Heart left ventricle (tissue), 16 donors: ENCODE measurements at regions not wholly inside any gene's neighbourhood (a gene's known extent, or its start where the extent isn't known, plus 50 kb on each side); places are given as distances from the start of the nearest gene placed in this dataset.

Experiments used
- ATAC-seq, 4 donors: fragments of 200-7000 bp; cut with Tn5 transposase; one replicate each; pipeline ENCODE4 v1.9.1; 2020 to 2022; ENCODE audit warnings: moderate library complexity in 4 of 4, mild to moderate bottlenecking in 3 of 4, moderate number of reproducible peaks in 1 of 4
- DNase-seq, 5 donors: peaks; one replicate each; pipeline ENCODE4 v3.0.0-alpha.2; 2020
- H3K27ac ChIP-seq, 12 donors: fragments of 200-600 bp; sonication (generic) in 4 of 12; one replicate each; pipeline versions ENCODE4 v1.5.0 to v1.8.0; 2016 to 2022; ENCODE audit warnings: mild to moderate bottlenecking in 2 of 12
- H3K27me3 ChIP-seq, 9 donors: fragments of 200-600 bp; sonication (generic) in 2 of 9; one replicate each; pipeline versions ENCODE4 v1.5.1 to v1.8.0; 2016 to 2022; ENCODE audit warnings: mild to moderate bottlenecking in 3 of 9
- H3K36me3 ChIP-seq, 9 donors: fragments of 200-600 bp; sonication (generic) in 2 of 9; one replicate each; pipeline versions ENCODE4 v1.5.0 to v1.8.0; 2018 to 2022; ENCODE audit warnings: mild to moderate bottlenecking in 2 of 9
- H3K4me1 ChIP-seq, 12 donors: fragments of 200-600 bp; sonication (generic) in 4 of 12; one replicate each; pipeline versions ENCODE4 v1.5.0 to v1.8.0; 2016 to 2022; ENCODE audit warnings: mild to moderate bottlenecking in 3 of 12
- H3K4me3 ChIP-seq, 12 donors: fragments of 200-600 bp; sonication (generic) in 4 of 12; one replicate each; pipeline versions ENCODE4 v1.5.0 to v1.8.0; 2017 to 2022; ENCODE audit warnings: mild to moderate bottlenecking in 9 of 12, moderate library complexity in 4 of 12
- H3K9me3 ChIP-seq, 12 donors: fragments of 200-600 bp; sonication (generic) in 4 of 12; one replicate each; pipeline versions ENCODE4 v1.5.0 to v1.8.0; 2016 to 2022; ENCODE audit warnings: mild to moderate bottlenecking in 1 of 12
- CTCF ChIP-seq, 12 donors: fragments of 200-600 bp; sonication (generic) in 4 of 12; IDR thresholded peaks; one replicate each; pipeline versions ENCODE4 v1.5.0 to v1.8.0; 2018 to 2022; ENCODE audit warnings: antibody characterized with exemption in 12 of 12, mild to moderate bottlenecking in 5 of 12
- POLR2A ChIP-seq, 2 donors: fragments of 450-650 bp; IDR thresholded peaks; one replicate each; pipeline ENCODE4 v1.6.1; 2017; ENCODE audit warnings: antibody characterized with exemption in 2 of 2, mild to moderate bottlenecking in 2 of 2, moderate library complexity in 2 of 2
- whole genome bisulfite sequencing, 4 donors: extraction: QIAGEN DNeasy Blood & Tissue Kit in 2 of 4; methylation state at CpG; one replicate each; pipeline versions ENCODE4 v1.1.5 to v1.1.7; 2013 to 2018; 5-methylcytosine and 5-hydroxymethylcytosine counted together
- intact Hi-C, 10 donors: fragments of 100-400 bp; cut with DNase I; formaldehyde crosslinking; loops; one replicate each; pipeline versions ENCODE4 v1.11.1 to v1.14.2; 2022
- donor health status: ischemic (EF 13 %, LVEDD 7.1; RV severe dilation, severe dysfunction).
- donor health status: healthy with polysubstance abuse.
- donor health status: DM: no; HTN: yes; CAD: no.
- donor health status: DM: no; HTN: no; CAD: no.
- donor health status: ischemic (EF 25% LVEDD 6.9; RV normal size, moderate dysfunction).
- donor health status: ischemic (EF 25% LVEDD 5.7; RV mildly dilated, moderate dysfunction).
- donor health status: healthy.
- donor health status: DM: yes; HTN: yes; CAD: no.
- donor health status: ischemic (EF 35%, LVEDD 5.7; RV mildly dilated, moderate dysfunction).
- donor health status: nonischemic (EF 11% LVEDD 7.7; RV severe dilation, severe dysfunction).
- donor health status: DM: yes; HTN: yes; CAD: no.
- donor health status: PGD.
- donor health status: ischemic (EF 29% LVEDD 5.4; RV normal size, mild dysfunction).
- donor health status: nonischemic (EF 23%, LVEDD 6.1; RV moderate dilation, normal function).

GRCh38 chr1:218164930-218165700, 120.0 kb upstream of the RRP15 start:
- WGBS, 4 donors, result 0 to 2% (median 1%) methylated on average over 44 to 80 of the region's 80 CpGs

GRCh38 chr1:218165701-218166114, 119.4 kb upstream of the RRP15 start:
- DNase-seq (no peak), ATAC-seq (peak in 1 of 4 donors; percentile 4)
- no peak for TF ChIP-seq CTCF (IDR thresholded peaks at IDR 0.05)
- Histone ChIP-seq H3K4me3 (peak overlapping the region; percentile 44 to 66 (median 58)), H3K27me3 (peaks cover 6 to 89% (median 49%) of the 10 kb centered on the region in 9 donors), H3K9me3 (no peaks in the 10 kb centered on the region), H3K36me3 (no peaks in the 10 kb centered on the region), H3K27ac (peak overlapping the region; percentile 80 to 92 (median 87)), H3K4me1 (peaks cover 0 to 18% (median 5%) of the 10 kb centered on the region in 12 donors)
- intact Hi-C loops, result loop anchor here in 2 of 10 donors (10.0 kb wide), 1 partner anchor 271 kb away; no protein-coding TSS in a partner anchor
- 2 to 5% (median 3%) methylated on average over 10 of the region's 10 CpGs for WGBS, 4 donors

More at GRCh38 chr1:218164930-218165700, 120.0 kb upstream of the RRP15 start:
- Histone ChIP-seq H3K9me3 (no peaks in the 10 kb centered on the region), H3K4me1 (peaks cover 0 to 18% (median 3%) of the 10 kb centered on the region in 12 donors), H3K27ac (peak overlapping the region; percentile 80 to 92 (median 87)), H3K36me3 (no peaks in the 10 kb centered on the region), H3K27me3 (peaks cover 6 to 90% (median 49%) of the 10 kb centered on the region in 9 donors), H3K4me3 (peak overlapping the region; percentile 44 to 66 (median 58))
- intact Hi-C loops, result loop anchor here in 2 of 10 donors (10.0 kb wide), 1 partner anchor 270 kb away; no protein-coding TSS in a partner anchor
- DNase-seq (peak; percentile 37 to 64 (median 39)), ATAC-seq (peak; percentile 39 to 88 (median 79))
- TF ChIP-seq CTCF (IDR thresholded peaks at IDR 0.05) (peak in 1 of 12 donors; percentile 3), POLR2A (IDR thresholded peaks at IDR 0.05) (no peak)

GRCh38 chr1:218166268-218166945, 118.7 kb upstream of the RRP15 start:
- H3K4me1 ChIP-seq, result peaks cover 0 to 18% (median 5%) of the 10 kb centered on the region in 12 donors
- H3K4me3 ChIP-seq, result peak overlapping the region in 10 of 12 donors; percentile 47 to 66 (median 58)
- no peaks in the 10 kb centered on the region for H3K9me3 ChIP-seq
- H3K36me3 ChIP-seq, result no peaks in the 10 kb centered on the region
- DNase-seq (no peak), ATAC-seq (no peak)
- no peak for TF ChIP-seq POLR2A (IDR thresholded peaks at IDR 0.05)
- TF ChIP-seq CTCF (IDR thresholded peaks at IDR 0.05), result no peak
- intact Hi-C loops, result loop anchor here in 2 of 10 donors (10.0 kb wide), 1 partner anchor 272 kb away; no protein-coding TSS in a partner anchor
- WGBS, 4 donors, result 21 to 29% (median 24%) methylated on average over 8 of the region's 8 CpGs
- peaks cover 6 to 88% (median 49%) of the 10 kb centered on the region in 9 donors for H3K27me3 ChIP-seq
- peak overlapping the region in 9 of 12 donors; percentile 81 to 92 (median 88) for H3K27ac ChIP-seq
